PC-9 (cell line): ENCODE measurements at regions not wholly inside any gene's neighbourhood (a gene's known extent, or its start where the extent isn't known, plus 50 kb on each side); places are given as distances from the start of the nearest gene placed in this dataset.

Experiments used
- CTCF ChIP-seq: fragments of 200-600 bp; sonication (generic); conservative IDR thresholded peaks from 2 replicates; pipeline ENCODE4 v1.6.1; 2017; ENCODE audit warnings: mixed run types, antibody characterized with exemption, mild to moderate bottlenecking, moderate library complexity
- EZH2 ChIP-seq: fragments of 200-600 bp; sonication (generic); IDR thresholded peaks from 2 replicates; pipeline ENCODE4 v1.8.0; 2017; ENCODE audit warnings: antibody characterized with exemption, low read depth

- no peak for TF ChIP-seq CTCF
- TF ChIP-seq EZH2: no peak
These were observed 194.0 kb upstream of the DMRT1 start for GRCh38 chr9:647522-647921.
